OCI-LY7 (cell line): ENCODE measurements at regions not wholly inside any gene's neighbourhood (a gene's known extent, or its start where the extent isn't known, plus 50 kb on each side); places are given as distances from the start of the nearest gene placed in this dataset.

Experiments used
- BruUV-seq: library from RNA; stranded (reverse); fragments of 400-500 nt; replicated peaks from 2 replicates; lab custom pipeline; 2021; lab: Mats Ljungman, UMichigan
- CTCF ChIA-PET: fragments of 300-600 bp; sonication (Branson Sonifier 250); formaldehyde crosslinking; loops from one replicate; lab custom pipeline; 2022; ENCODE audit warnings: antibody characterized with exemption; ENCODE audit not compliant: unreplicated experiment; lab: Charles Lee
- POLR2A ChIA-PET: fragments of 300-600 bp; sonication (Branson Sonifier 250); formaldehyde crosslinking; loops from one replicate; lab custom pipeline; 2022; ENCODE audit warnings: antibody characterized with exemption; lab: Charles Lee
- DNase-seq: peaks from one replicate; pipeline ENCODE4 v3.0.0-alpha.2; 2015; ENCODE audit warnings: low spot score
- H2AFZ ChIP-seq: fragments of 200-600 bp; sonication (generic), shearing (Covaris generic); 2 replicates; pipeline ENCODE4 v1.6.1; 2014; ENCODE audit warnings: mild to moderate bottlenecking, antibody characterized with exemption, low read length, moderate library complexity
- H3K27ac ChIP-seq: fragments of 200-600 bp; sonication (generic); 2 replicates; pipeline ENCODE4 v1.5.1; 2014; ENCODE audit warnings: mixed run types, low read depth, mild to moderate bottlenecking, moderate library complexity, low read length, inconsistent platforms; ENCODE audit not compliant: poor library complexity, severe bottlenecking
- H3K36me3 ChIP-seq: fragments of 200-600 bp; sonication (generic); 2 replicates; pipeline ENCODE4 v1.6.1; 2014; ENCODE audit warnings: mild to moderate bottlenecking, antibody characterized with exemption, low read length, moderate library complexity, mixed read lengths; ENCODE audit not compliant: insufficient read depth
- H3K4me1 ChIP-seq: fragments of 200-600 bp; sonication (generic); 2 replicates; pipeline ENCODE4 v1.5.1; 2014; ENCODE audit warnings: mild to moderate bottlenecking, low read length; ENCODE audit not compliant: insufficient read depth, poor library complexity, severe bottlenecking
- H3K4me2 ChIP-seq: fragments of 200-600 bp; sonication (generic); 2 replicates; pipeline ENCODE4 v1.6.1; 2014; ENCODE audit warnings: mild to moderate bottlenecking, low read length
- H3K4me3 ChIP-seq: fragments of 200-600 bp; sonication (generic); 2 replicates; pipeline ENCODE4 v1.5.1; 2014; ENCODE audit warnings: mild to moderate bottlenecking, low read depth, low read length; ENCODE audit not compliant: poor library complexity, severe bottlenecking
- H3K79me2 ChIP-seq: fragments of 200-600 bp; sonication (generic); 2 replicates; pipeline ENCODE4 v1.6.1; 2016; ENCODE audit warnings: low read depth, mild to moderate bottlenecking, low read length, moderate library complexity, mixed read lengths; ENCODE audit not compliant: insufficient read depth
- H3K9me2 ChIP-seq: fragments of 200-600 bp; sonication (generic); 2 replicates; pipeline ENCODE4 v1.6.1; 2016; ENCODE audit warnings: mild to moderate bottlenecking, low read length, mixed read lengths; ENCODE audit not compliant: insufficient read depth
- H3K9me3 ChIP-seq: fragments of 200-600 bp; sonication (generic); 2 replicates; pipeline ENCODE4 v1.6.1; 2014; ENCODE audit warnings: mild to moderate bottlenecking, mixed run types, low read length, mixed read lengths
- H4K20me1 ChIP-seq: fragments of 200-600 bp; sonication (generic); 2 replicates; pipeline ENCODE4 v1.6.1; 2014; ENCODE audit warnings: mild to moderate bottlenecking, antibody characterized with exemption, low read length, moderate library complexity, mixed read lengths; ENCODE audit not compliant: insufficient read depth
- EZH2phosphoT487 ChIP-seq: fragments of 200-600 bp; sonication (generic); IDR thresholded peaks from 2 replicates; pipeline ENCODE4 v1.6.1; 2018; ENCODE audit warnings: low read depth, borderline replicate concordance, mild to moderate bottlenecking, mixed run types, antibody characterized with exemption, low read length, moderate library complexity, mixed read lengths
- intact Hi-C: fragments of 100-400 bp; cut with micrococcal nuclease; formaldehyde crosslinking; loops from one replicate; pipeline ENCODE4 v1.10.0; 2022; ENCODE audit not compliant: unreplicated experiment
- TF ChIP-seq, protein P1 (sequence below): fragments of 200-600 bp; sonication (generic); conservative IDR thresholded peaks from 2 replicates; pipeline ENCODE4 v1.5.1; 2014; ENCODE audit warnings: mild to moderate bottlenecking, antibody characterized with exemption, low read length, moderate library complexity, mixed read lengths

- Histone ChIP-seq H4K20me1 (no peaks in the 10 kb centered on the region), H2AFZ (no peak overlapping the region), H3K9me2 (no peaks in the 10 kb centered on the region), H3K36me3 (0 out of 2 replicates have a peak, but pooled peaks cover 3% of the 10 kb centered on the region), H3K4me2 (no peak overlapping the region), H3K4me1 (no peaks in the 10 kb centered on the region), H3K79me2 (no peaks in the 10 kb centered on the region), H3K27ac (no peak overlapping the region), H3K4me3 (no peak overlapping the region), H3K9me3 (peaks cover under 1% of the 10 kb centered on the region; the same call in 1 of the 2 replicates)
- BruUV-seq, result no TSS peak
- DNase-seq, result no peak
- CTCF ChIA-PET, result no interaction called here
- TF ChIP-seq EZH2phosphoT487, result no peak
- TF ChIP-seq, protein P1, sequence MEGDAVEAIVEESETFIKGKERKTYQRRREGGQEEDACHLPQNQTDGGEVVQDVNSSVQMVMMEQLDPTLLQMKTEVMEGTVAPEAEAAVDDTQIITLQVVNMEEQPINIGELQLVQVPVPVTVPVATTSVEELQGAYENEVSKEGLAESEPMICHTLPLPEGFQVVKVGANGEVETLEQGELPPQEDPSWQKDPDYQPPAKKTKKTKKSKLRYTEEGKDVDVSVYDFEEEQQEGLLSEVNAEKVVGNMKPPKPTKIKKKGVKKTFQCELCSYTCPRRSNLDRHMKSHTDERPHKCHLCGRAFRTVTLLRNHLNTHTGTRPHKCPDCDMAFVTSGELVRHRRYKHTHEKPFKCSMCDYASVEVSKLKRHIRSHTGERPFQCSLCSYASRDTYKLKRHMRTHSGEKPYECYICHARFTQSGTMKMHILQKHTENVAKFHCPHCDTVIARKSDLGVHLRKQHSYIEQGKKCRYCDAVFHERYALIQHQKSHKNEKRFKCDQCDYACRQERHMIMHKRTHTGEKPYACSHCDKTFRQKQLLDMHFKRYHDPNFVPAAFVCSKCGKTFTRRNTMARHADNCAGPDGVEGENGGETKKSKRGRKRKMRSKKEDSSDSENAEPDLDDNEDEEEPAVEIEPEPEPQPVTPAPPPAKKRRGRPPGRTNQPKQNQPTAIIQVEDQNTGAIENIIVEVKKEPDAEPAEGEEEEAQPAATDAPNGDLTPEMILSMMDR, result peak; percentile 55
- POLR2A ChIA-PET, result interaction anchor here (0.6 kb wide), 1 partner anchor 68 kb away, joined by 3 read pairs; no protein-coding TSS in a partner anchor
- intact Hi-C loops, result no loop called here
Measured at GRCh38 chr22:22144858-22145257, 99.7 kb upstream of the VPREB1 start.

DNA sequence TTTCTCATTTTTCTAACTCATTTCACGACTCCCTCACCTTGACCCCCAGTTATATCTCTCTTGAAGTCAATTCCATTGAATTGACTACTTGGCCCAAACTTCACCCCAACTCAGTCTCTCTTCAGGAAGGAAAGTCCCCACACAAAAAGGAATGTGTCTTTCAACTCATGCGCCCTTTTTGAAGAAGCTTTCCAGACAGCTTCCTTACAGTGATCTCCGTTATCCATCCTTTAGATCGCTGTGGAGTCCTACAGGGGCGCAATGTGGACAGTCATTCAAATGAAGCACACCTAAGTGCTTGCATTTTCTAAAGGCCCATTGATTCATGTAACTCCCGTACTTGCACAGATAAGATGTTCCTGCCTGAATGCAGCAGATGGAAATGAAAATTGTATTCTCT, 101.1 kb upstream of the VPREB1 start:
- CTCF ChIA-PET, result no interaction called here
- POLR2A ChIA-PET, result interaction anchor here (0.6 to 0.7 kb wide), 3 partner anchors 10 to 60 kb away, joined by 3 to 8 read pairs (median 3); no protein-coding TSS in a partner anchor
- TF ChIP-seq, protein P1, result no peak
- TF ChIP-seq EZH2phosphoT487, result no peak
- Histone ChIP-seq H3K27ac (no peak overlapping the region), H3K36me3 (peaks cover 7% of the 10 kb centered on the region; the same call in 1 of the 2 replicates), H3K9me3 (peaks cover 12% of the 10 kb centered on the region; the same call in 1 of the 2 replicates), H3K79me2 (no peaks in the 10 kb centered on the region), H4K20me1 (no peaks in the 10 kb centered on the region), H3K9me2 (no peaks in the 10 kb centered on the region), H3K4me3 (no peak overlapping the region), H3K4me1 (no peaks in the 10 kb centered on the region), H2AFZ (no peak overlapping the region), H3K4me2 (no peak overlapping the region)
- intact Hi-C loops, result no loop called here
- DNase-seq, result no peak
- BruUV-seq, result no TSS peak

DNA sequence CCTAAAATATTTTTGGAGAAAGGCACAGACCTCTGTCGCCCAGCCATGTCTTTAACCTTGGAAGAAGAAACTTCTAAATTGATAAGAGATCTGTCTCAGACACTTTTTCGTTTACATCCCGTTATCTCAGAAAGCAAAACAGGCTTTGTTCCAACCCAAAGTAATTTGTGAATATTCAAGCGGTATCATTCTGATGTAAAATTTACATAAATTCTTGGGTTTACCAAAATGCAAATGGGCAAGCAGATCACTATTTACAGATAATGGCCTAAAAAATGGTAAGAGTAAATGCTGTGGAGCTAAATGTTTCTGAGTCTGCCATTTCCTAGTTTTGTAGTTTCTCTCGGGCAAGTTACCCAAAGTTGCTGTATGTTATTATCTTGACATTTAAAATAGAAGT, 101.9 kb upstream of the VPREB1 start:
- Histone ChIP-seq H4K20me1 (no peaks in the 10 kb centered on the region), H2AFZ (peak overlapping the region; percentile 26; the same call in 1 of the 2 replicates), H3K4me1 (no peaks in the 10 kb centered on the region), H3K9me3 (peaks cover 15% of the 10 kb centered on the region; the same call in 1 of the 2 replicates), H3K27ac (no peak overlapping the region), H3K79me2 (no peaks in the 10 kb centered on the region), H3K36me3 (peaks cover 7% of the 10 kb centered on the region; the same call in 1 of the 2 replicates), H3K4me3 (no peak overlapping the region), H3K4me2 (no peak overlapping the region), H3K9me2 (no peaks in the 10 kb centered on the region)
- DNase-seq, result no peak
- CTCF ChIA-PET, result no interaction called here
- BruUV-seq, result no TSS peak
- intact Hi-C loops, result loop anchor here (1.0 kb wide), 1 partner anchor 11 kb away; no protein-coding TSS in a partner anchor
- no peak for TF ChIP-seq EZH2phosphoT487
- TF ChIP-seq, protein P1, result no peak
- POLR2A ChIA-PET, result interaction anchor here (1.1 kb wide), 1 partner anchor 24 kb away, joined by 3 read pairs; no protein-coding TSS in a partner anchor
